ENCODE measurements at regions not wholly inside any gene's neighbourhood (a gene's known extent, or its start where the extent isn't known, plus 50 kb on each side); places are given as distances from the start of the nearest gene placed in this dataset.

GRCh38 chr9:1723522-1724015, 291.6 kb upstream of the SMARCA2 start:
- TF ChIP-seq CTCF (conservative IDR thresholded peaks at IDR 0.05; ENCODE audit: low read depth, low read length) (no peak), EZH2phosphoT487 (IDR thresholded peaks at IDR 0.05; ENCODE audit: borderline replicate concordance, low read length) (no peak)
